ENCODE measurements at regions not wholly inside any gene's neighbourhood (a gene's known extent, or its start where the extent isn't known, plus 50 kb on each side); places are given as distances from the start of the nearest gene placed in this dataset.

DNA sequence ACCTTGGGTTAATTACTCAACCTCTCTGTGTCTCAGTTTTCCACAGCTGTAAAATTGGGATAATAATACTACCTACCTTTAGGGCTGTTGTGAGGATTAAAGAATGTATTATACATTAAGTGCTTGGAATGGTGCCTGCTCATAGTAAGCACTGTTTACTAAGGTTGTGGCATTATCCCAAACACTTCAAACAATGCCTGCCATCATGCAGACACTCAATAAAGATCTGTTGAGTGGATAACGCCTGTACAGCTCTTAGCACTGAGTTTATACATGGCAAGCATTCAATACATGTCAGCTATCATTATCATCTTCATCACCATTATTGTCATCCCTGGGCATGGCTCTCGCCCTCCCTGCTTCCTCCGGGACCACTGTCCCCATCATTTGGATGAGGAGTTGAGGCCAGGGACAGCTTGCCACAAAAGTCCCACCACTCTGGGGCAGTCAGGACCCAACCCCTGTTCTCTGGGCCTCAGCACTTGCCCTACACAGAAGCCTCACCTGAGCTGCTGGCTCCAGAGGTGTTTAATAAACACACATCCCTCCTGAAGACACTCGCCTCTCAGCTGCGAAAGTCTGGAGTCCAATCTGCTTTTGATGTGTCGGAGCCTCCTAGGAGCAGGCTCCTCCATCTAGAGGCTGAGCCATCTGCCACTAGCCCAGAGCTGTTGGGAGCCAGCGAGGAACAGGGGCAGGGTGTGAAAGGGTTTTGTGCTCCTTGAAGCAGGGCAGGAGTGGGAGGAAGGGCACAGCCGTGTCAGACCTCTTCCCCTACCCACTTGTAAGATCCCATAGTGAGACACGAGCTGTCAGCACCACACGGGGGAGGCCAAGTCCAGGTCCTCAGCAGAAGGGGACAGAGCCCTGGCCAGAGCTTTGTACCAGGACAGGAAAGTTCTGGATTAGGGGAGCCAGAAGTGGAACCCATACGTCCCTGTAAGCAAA lies 80.9 kb upstream of the ZC3H12A start:
- DNase-seq = no peak

DNA sequence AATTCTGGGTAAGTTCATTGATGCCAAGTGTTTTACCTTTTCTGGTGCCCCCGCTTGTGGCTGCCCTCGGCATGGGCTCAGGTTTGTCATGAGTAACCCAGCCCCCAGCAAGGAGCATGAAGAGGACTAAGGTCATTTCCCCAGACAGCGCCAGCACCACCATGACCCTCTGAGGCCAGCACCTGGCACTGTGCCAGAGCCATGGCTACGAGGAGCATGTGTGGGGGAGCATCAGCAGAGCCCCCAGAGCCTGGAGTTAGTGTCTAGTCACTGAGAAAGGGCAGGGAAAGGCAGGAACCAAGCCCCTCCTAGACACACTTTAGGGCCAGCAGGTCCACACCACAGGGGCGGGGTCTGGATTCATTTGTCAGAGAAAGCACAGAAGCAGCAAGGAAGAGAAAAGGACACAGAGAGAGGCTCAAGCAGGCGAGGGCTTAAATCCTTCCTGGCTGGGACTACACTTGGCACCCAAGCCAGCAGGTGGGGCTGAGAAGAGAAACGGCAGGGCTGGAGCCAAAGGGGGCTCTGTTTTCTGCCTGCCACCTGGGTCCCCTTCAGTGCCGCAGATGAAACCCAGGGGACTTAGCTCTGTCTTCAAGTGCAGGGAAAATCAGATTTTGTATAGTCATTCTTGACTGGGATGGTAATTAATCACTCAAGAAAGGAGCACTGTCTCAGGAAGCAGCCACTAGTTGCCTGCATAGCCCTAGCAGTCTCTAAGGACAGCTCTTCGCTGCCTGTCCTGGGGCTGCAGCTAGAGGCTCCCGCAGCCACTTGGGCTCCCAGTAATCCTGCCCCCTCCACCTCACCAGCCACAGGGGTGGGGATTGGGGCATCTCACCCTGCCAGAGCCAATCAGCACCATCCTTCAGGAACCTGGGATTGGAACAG lies 79.6 kb upstream of the ZC3H12A start:
- no peak for DNase-seq

DNA sequence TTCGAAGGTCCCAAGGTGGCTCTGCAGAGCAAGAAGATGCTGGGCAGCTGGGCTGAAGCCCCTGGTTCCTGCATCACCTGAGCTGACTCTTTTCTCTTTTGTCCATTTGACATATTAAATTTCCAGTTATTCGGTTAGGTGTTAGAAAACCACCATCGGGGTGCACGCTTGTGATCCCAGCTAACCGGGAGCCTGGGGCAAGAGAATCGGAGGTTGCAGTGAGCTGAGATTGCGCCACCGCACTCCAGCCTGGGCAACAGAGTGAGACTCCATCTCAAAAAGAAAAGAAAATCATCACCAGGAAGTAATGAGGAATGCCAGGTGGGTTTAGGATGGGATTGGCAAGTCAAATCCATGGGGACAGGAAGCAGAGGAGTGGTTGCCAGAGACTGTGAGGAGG lies 76.3 kb upstream of the ZC3H12A start:
- no peak for DNase-seq

DNA sequence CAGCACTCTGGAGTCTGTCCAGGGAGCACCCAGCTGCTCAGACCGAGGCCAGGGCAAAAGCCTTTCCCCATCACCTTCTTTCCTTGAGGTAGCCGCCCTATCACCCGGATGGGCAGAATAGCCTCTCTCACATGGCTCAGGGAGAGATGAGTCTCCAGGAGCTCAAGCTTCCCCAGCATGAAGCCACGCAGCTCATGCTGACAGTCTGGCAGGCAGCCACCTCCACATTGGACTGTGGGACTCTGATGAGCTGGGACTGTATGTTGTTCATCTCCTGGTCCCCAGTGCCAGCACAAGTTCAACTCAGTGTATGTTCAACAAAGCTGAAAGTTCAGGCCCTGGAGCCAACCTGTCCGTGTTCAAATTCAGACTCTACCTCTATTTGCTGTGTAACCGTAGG lies 75.2 kb upstream of the ZC3H12A start:
- DNase-seq = no peak

DNA sequence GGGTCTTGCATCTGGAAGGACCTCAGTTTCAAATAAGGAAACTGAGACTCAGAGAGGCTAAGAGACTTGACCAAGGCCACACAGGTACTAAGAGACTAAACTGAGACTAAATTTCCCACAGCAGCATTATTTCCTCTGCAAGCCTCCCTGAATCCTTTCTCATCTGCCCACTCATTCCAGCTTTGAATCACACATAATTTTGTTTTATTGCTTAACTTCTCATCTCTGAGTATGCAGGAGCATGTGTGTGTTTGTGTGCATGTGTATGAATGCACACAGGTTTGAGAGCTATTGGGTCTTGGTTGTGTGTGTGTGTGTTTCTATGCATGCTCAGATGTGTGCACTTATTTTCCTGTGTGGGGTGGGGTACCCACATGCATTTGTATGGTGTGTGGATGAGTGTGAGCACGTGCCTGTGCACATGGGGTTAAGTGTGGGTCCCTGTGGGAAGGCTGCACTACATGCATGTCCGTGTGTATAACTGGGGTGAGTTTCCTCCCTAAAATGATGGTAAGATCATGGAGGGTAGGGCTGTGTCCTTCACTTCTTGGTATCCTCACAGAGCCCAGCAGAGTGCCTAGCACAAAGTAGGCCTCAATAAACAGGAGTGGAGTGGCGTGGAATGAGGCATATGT lies 74.4 kb upstream of the ZC3H12A start:
- DNase-seq = no peak

DNA sequence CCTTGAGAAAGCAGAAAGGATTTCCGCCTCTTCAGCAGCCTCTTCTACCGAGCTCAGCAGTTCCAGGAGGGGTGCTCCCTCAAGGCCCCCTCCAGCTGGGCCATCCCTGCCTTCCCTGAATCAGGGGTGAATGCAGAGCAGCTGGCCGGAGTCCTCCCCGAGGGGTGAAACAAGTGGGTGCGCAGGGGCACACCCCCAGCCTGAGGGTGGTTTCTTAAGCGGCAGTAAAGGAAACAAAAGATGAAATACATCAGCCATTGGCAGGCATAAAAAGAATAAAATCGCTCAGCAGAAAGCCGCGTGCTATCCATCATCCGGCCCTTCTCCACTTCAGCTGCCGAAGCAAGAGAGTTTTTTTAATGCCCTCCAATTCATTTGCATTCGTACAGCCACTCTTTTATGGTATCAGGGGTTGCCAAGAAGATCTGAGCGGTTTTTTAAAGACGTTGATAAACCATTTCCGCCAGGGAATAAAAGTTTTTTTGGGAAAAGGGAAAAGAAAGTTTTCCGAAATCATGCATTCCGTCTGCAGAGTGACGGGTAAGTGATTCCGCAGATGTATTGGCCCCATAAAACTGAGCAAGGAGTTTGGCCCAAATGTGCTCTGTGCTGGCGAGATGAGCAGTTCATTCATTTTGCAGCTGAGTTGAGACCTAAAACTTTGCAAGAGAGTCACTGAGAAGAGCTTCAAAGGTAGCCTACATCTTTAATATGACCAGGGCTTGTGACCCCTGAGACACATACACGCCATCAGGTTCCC lies 73.7 kb upstream of the ZC3H12A start:
- no peak for DNase-seq

DNA sequence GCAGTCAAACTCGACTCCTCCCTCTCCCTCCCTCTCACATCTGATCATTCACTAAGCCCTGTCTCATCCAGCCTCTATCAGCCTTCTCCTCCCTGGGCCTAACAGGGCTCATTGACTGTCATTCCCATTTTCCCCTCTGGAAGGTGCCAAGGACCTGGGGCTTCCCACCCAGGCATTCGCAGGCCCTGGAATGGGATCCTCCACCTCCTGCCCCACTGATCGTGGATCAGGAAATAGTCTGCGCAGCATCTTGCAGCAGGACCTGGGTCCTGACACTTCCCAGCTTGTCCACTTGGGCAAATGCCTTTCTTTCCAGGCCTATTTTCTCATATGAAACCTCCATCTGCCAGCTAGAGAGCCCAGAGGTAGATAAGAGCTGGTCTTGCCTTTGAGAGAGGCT lies 71.2 kb upstream of the ZC3H12A start:
- no peak for DNase-seq

DNA sequence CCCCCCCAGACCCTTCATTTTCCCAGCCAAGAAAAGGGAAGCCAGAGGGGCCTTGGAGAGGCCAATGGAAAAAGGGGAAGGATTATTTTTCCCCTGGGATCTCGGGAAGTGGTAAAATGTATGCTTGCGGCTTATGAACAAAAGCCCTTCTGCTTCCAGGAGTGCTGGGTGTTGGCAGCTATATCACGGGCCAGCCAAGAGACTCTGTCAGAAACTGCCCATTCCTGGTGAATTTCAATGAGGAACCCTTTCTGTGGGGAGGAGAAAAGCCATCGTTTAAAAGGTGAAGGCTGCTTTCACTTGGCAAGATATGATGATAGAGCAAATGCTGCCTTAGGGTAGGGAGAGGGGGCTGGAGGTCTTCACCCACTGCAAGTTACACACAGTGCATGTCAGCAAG lies 69.7 kb upstream of the ZC3H12A start:
- no peak for DNase-seq

DNA sequence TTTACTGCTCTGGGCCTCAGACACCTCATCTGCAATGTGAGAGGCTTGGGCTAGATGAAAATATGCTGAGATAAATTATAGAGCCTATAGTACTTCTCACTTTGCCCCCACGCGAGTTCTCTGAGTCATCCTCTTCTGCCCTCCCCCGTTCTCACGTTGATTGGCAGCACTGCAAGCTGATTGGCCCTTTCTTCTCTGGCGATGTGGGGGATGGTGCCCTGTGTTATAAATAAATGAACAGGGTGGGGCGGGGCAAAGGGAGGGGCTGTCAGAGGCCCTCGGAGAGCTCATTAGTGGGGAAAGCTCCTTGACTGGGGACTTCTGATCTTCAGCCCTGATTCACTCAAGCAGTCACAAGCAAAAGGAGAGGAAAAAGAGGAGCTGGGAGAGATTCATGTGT lies 64.3 kb upstream of the ZC3H12A start:
- DNase-seq = no peak

DNA sequence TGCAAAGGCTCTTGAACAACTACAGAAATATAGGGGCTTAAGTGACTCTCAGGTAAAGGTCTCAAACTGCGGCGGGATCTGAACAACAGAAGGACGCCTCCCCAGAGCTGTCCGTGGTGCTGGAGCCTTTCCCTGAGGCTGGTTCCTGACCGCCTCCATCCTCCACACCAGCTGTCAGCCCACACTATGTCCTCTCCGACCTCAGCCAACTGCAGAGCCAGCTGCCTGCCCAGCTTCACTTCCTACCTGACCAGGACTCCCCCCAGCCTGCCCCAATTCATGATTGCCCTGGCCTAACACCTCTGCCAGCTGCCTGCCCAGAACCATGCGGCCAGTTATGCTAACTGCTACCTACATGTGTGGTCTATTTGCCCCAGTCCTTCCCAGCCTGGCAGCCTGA lies 63.6 kb upstream of the ZC3H12A start:
- no peak for DNase-seq

DNA sequence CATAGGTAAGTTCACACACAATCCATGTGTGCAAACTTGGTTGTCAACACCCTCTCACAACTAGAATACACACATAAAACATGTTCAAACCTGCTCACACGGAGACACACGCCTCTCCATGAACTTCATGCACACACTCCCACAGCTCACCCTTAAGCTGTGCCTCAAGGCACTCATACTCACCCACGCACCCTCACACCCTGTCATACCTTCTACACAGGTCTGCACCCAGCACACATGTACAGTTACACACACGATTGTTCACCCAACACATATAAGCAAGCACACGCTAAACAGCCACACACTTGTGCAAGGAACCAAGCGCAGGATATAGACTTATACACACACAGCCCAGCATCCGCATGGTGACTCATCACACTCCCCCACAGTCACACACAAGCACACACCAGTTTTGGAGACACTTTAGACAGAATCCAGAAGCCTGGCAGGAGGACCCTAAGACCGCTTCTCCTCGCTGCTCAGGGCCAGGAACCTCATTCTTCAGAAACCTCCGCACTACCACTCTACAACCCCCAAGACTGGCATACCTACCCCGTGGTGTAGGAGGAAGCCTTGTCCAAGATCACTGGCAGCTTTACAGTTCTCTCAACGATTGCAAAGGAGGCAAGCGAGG lies 58.7 kb upstream of the ZC3H12A start:
- DNase-seq = no peak

DNA sequence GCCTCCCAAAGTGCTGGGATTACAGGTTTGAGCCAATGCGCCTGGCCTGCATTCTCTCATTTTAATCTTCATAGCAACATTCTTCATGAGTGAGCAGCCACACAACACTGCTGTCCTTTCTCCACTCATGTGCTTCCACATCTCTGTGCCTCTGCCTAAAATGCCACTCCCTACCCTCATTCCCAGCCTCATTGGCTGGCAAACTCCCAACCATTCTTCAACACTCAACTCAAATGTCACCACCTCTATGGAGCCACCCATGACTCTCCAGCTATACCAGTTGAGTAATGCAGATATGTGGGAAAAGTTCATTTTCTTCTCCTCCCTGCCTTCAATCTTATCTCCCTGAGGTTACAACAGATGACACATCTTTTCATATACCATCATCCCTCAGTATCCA lies 53.9 kb upstream of the ZC3H12A start:
- DNase-seq = no peak

DNA sequence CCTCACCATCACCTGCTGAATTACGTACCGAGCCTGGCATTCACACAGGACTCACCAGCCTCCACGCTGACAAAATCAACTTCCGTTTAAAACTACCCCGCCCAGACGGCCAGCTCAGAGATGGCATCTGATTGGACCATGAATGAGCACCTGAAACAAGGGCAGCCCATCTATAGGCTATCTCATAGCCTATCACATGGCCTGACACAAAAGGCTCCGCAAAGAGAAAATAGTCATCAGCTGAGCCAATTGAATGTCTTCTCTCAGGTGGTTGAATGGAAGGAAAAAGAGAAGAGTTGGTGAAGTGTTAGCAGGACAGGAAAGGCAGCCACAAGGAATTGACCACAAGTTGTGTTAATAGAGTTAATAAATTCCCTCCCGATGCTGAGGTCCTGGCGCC lies 50.6 kb upstream of the ZC3H12A start:
- no peak for DNase-seq

DNA sequence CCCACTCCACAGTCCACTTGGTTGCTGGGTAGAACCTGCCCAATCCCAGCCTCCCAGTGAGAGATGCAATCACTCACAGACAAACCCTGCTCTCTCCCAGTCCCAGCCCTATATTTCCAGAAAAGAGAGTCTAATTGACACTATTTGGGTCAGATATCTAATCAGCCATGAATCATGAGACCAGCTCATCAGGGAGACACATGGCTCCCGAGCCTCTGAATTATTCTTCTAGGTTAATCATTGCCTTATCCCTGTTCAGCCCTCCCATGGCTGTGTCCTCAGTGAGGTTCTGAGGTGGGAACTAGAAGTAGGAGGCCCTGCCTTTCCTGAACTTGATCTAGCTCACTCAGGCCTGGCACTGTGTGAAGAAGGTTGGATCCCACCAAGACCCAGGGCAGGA lies 49.9 kb upstream of the ZC3H12A start:
- no peak for DNase-seq

Measured in activated CD4-positive, alpha-beta T cell treated with anti-CD3 and anti-CD28 coated beads, Interleukin-2, amount 50 U/mL, for 1 hour (primary cell).